ENCODE measurements at regions not wholly inside any gene's neighbourhood (a gene's known extent, or its start where the extent isn't known, plus 50 kb on each side); places are given as distances from the start of the nearest gene placed in this dataset.

- no peak for DNase-seq
These were observed 336.3 kb upstream of the KIF2A start for GRCh38 chr5:61969755-61970154.

GRCh38 chr5:61970218-61970617 lies 335.8 kb upstream of the KIF2A start:
- no peak for DNase-seq

- no peak for DNase-seq
These were observed 331.3 kb upstream of the KIF2A start for GRCh38 chr5:61974680-61975079.

- no peak for DNase-seq
These were observed 324.1 kb upstream of the KIF2A start for GRCh38 chr5:61981886-61982285.

GRCh38 chr5:61991430-61991829 lies 314.6 kb upstream of the KIF2A start:
- no peak for DNase-seq

GRCh38 chr5:61991866-61992265 lies 314.1 kb upstream of the KIF2A start:
- no peak for DNase-seq

GRCh38 chr5:61993295-61993927 lies 312.6 kb upstream of the KIF2A start:
- no peak for DNase-seq

GRCh38 chr5:61994171-61994570 lies 311.8 kb upstream of the KIF2A start:
- no peak for DNase-seq

GRCh38 chr5:61995486-61995885 lies 310.5 kb upstream of the KIF2A start:
- DNase-seq, result no peak

- no peak for DNase-seq
These were observed 306.6 kb upstream of the KIF2A start for GRCh38 chr5:61999371-61999770.

GRCh38 chr5:62000646-62001045 lies 305.4 kb upstream of the KIF2A start:
- DNase-seq, result no peak

- no peak for DNase-seq
These were observed 304.4 kb upstream of the KIF2A start for GRCh38 chr5:62001640-62002039.

- no peak for DNase-seq
These were observed 303.6 kb upstream of the KIF2A start for GRCh38 chr5:62002436-62002835.

GRCh38 chr5:62005551-62005950 lies 300.5 kb upstream of the KIF2A start:
- DNase-seq, result no peak

- no peak for DNase-seq
These were observed 298.5 kb upstream of the KIF2A start for GRCh38 chr5:62007457-62007856.

GRCh38 chr5:62011089-62011664 lies 294.8 kb upstream of the KIF2A start:
- DNase-seq, result no peak

- no peak for DNase-seq
These were observed 288.9 kb upstream of the KIF2A start for GRCh38 chr5:62017092-62017491.

GRCh38 chr5:62029303-62029702 lies 276.7 kb upstream of the KIF2A start:
- DNase-seq, result no peak

- no peak for DNase-seq
These were observed 275.7 kb upstream of the KIF2A start for GRCh38 chr5:62030326-62030725.

GRCh38 chr5:62038024-62038423 lies 268.0 kb upstream of the KIF2A start:
- DNase-seq, result no peak

- DNase-seq, result no peak
These were observed 264.8 kb upstream of the KIF2A start for GRCh38 chr5:62041156-62041756.

- no peak for DNase-seq
These were observed 264.0 kb upstream of the KIF2A start for GRCh38 chr5:62042007-62042406.

GRCh38 chr5:62043289-62044280 lies 262.4 kb upstream of the KIF2A start:
- no peak for DNase-seq
